LNCaP clone FGC (cell line): ENCODE measurements at regions not wholly inside any gene's neighbourhood (a gene's known extent, or its start where the extent isn't known, plus 50 kb on each side); places are given as distances from the start of the nearest gene placed in this dataset.

Source experiments
- DNase-seq: peaks from one replicate; pipeline ENCODE4 v3.0.0-alpha.2; 2011; ENCODE audit warnings: low read depth
- H3K4me3 ChIP-seq: 2 replicates; pipeline ENCODE4 v1.5.1; 2011; ENCODE audit warnings: mild to moderate bottlenecking, low read depth, low read length, control low read depth
- TF ChIP-seq, protein P1 (sequence below): IDR thresholded peaks from 2 replicates; pipeline ENCODE4 v1.5.1; 2012; ENCODE audit warnings: mild to moderate bottlenecking; ENCODE audit not compliant: control insufficient read depth, insufficient read depth; ENCODE audit errors: extremely low read depth

DNA sequence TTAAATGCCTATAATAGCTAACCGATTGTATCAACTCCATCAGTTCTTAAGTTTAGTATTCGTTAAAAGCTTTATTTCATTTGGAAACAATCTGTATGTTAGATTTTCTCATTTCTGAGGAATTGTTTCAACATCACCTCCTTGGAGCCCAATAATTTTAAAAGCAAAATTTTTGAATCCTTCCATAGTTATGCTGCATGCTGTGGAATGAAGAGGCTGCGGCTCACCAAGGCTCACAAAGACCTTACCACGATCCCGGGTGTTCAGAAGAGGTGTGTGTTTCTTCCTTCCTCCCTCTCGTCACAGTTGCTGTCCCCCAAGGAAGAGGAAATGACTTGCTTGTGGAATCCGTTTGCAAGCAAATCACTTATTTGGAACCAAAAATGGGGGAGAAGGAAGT, 143.8 kb downstream of the FGF1 start:
- TF ChIP-seq, protein P1, sequence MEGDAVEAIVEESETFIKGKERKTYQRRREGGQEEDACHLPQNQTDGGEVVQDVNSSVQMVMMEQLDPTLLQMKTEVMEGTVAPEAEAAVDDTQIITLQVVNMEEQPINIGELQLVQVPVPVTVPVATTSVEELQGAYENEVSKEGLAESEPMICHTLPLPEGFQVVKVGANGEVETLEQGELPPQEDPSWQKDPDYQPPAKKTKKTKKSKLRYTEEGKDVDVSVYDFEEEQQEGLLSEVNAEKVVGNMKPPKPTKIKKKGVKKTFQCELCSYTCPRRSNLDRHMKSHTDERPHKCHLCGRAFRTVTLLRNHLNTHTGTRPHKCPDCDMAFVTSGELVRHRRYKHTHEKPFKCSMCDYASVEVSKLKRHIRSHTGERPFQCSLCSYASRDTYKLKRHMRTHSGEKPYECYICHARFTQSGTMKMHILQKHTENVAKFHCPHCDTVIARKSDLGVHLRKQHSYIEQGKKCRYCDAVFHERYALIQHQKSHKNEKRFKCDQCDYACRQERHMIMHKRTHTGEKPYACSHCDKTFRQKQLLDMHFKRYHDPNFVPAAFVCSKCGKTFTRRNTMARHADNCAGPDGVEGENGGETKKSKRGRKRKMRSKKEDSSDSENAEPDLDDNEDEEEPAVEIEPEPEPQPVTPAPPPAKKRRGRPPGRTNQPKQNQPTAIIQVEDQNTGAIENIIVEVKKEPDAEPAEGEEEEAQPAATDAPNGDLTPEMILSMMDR = no peak
- DNase-seq = no peak
- no peak overlapping the region for H3K4me3 ChIP-seq

DNA sequence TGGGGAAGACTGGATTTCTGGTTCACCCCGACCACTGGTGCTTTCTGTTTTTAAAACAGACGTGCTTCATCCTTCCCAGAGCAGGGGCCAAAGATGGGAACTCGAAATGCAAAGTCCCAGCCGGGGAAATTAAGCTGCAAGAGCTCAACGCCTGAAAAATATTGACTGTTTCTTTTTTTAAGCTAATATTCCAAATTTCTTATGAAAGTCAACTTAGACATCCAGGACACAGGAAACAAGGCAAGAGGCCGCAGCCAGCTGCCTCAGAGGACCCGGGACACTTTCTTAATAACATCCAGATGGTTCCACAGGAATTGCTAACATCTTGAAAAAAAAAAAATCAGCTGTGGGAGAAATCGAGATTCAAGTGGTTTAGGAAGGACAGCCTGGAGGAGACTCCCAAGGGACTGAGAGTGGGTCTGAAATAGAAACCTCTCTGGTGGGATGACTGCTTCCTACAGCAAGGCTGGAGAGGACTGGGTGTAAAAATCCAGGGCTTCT, 144.9 kb downstream of the FGF1 start:
- no peak overlapping the region for H3K4me3 ChIP-seq
- DNase-seq = no peak
- TF ChIP-seq, protein P1 = no peak

DNA sequence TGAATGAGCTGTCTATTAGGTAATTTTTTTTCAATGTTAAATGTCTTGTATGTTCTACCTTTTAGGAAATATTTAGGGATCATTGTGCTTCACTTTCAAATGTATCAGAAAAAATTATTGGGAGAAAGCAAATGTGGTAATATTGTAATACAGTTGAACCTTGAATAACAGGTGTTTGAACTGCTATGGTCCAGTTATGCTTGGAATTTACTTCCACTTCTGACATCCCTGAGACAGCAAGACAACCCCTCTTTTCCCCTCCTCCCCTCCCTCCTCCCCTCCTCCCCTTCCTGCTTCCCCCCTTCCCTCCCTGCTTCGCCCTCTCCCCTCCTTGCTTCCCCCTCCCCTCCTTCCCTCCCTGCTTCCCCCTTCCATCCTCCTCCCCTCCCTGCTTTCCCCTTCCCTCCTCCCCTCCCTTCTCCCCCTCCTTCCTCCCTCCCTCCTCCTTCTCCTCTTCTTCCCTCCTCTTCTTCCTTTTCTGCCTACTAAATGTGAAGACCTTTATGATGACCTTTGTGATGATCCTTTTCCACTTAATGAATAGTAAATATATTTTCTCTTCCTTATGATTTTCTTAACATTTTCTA, 146.6 kb downstream of the FGF1 start:
- H3K4me3 ChIP-seq = no peak overlapping the region
- TF ChIP-seq, protein P1 = no peak
- DNase-seq = no peak

DNA sequence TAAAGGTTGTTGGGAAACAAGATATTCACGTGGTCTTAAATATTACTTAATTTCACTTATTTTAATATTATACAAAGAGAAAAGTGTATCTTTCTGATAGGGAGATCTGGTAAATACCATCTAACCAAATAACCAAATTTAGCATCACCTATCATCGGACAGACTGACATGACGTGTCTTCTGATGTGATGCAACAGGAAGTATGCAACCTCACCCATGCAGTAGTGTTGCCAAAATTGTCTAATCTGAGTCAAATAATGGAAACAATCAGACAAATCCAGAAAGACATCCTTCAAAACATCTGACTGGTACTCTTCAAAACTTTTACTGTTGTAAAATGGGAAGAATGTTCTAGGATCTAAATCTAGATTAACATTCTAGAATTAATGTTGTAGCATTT, 148.0 kb downstream of the FGF1 start:
- TF ChIP-seq, protein P1 = no peak
- DNase-seq = no peak

DNA sequence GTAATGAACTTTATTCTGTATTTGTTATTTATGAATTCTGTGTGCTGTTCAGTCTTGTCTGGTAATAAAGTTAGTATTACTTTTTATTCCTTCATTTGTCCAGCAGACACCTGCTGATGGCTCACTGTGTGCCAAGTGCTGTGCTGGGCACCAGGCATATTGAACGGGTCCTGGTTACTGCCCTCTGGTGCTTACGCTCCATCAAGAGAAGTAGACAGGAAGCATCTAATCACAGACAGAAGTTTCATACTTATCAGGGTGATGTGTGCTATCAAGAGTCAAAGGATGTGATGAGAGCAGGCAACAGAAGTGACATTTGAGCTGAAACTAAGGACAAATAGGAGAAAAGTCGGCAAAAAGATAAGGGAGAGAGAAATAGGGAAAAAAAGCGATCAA, 153.1 kb downstream of the FGF1 start:
- DNase-seq = no peak
- TF ChIP-seq, protein P1 = no peak
- no peak overlapping the region for H3K4me3 ChIP-seq

More for the DNA sequence above, 148.0 kb downstream of the FGF1 start:
- no peak overlapping the region for H3K4me3 ChIP-seq

DNA sequence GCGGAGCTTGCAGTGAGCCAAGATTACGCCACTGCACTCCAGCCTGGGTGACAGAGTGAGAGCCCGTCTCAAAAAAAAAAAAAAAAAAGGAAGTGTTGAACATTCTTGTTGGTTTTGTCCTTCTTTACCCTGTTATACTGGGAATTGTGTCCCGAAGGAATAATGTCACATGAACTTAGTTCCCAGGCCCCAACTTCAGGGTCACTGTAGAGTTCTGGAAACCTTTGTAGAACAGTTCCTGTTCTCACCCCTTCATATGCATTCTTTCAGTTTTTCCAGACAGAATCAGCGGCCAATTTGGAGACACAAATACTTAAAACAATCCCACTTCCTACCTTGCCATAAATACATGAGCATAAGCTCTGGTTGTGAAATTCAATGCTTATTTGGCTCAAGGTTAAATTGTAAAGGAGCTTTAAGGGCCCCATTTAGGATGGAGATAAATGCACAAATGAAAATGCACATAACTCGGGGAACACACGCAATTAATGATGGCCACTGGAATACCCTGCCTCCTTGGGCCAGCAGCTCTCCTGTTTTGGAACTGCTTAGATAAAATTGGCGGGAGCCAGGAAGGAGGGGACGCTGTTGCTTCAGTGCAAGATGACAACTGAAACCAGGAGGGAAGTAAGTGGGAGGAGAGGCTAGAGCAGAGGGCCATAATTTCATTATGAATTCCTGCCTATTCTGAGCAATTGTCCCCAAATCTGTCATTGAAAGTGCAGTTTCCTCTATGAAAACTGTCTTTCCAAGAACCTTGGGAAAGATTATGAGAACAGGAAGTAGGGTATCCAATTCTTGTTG, 153.7 kb downstream of the FGF1 start:
- DNase-seq = no peak
- H3K4me3 ChIP-seq = no peak overlapping the region
- TF ChIP-seq, protein P1 = no peak
